GM10266 (cell line): ENCODE measurements at regions not wholly inside any gene's neighbourhood (a gene's known extent, or its start where the extent isn't known, plus 50 kb on each side); places are given as distances from the start of the nearest gene placed in this dataset.
"Not testable (repeated sequence)": the region's sequence is repeated elsewhere in the genome, so short reads cannot be mapped to it uniquely, and the experiment has no call there.

ENCODE experiments used
- DNase-seq: peaks from one replicate; pipeline ENCODE4 v3.0.0; 2012; ENCODE audit errors: extremely low spot score
- TF ChIP-seq, protein P1 (sequence below): IDR thresholded peaks from 2 replicates; pipeline ENCODE4 v1.5.1; 2012; ENCODE audit warnings: mild to moderate bottlenecking, low read depth; ENCODE audit not compliant: control insufficient read depth, insufficient read depth; ENCODE audit errors: missing control alignments

DNA sequence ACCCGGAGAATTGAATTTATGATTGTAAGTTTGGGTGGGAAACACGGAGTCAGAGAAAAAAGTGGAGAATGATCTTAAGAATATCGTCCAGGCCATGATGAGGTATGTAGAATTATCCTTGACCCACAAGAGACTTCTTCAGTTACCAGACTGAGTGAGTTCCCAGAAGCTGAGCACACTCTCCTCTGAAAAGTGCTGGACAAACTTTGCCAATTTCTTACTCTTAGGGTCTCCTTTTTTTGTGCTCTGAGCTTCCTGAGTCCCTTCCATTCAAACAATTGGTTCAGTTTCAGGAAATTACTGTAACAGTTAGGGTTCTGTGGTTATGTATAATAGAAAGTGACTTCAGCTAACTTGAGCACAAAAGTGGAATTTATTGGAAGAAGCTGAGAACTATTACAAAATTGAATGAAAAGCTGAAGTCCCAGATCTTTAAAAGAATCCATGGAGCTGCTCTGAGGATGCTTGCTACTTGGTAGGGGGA lies 50.6 kb upstream of the EHBP1 start:
- TF ChIP-seq, protein P1, sequence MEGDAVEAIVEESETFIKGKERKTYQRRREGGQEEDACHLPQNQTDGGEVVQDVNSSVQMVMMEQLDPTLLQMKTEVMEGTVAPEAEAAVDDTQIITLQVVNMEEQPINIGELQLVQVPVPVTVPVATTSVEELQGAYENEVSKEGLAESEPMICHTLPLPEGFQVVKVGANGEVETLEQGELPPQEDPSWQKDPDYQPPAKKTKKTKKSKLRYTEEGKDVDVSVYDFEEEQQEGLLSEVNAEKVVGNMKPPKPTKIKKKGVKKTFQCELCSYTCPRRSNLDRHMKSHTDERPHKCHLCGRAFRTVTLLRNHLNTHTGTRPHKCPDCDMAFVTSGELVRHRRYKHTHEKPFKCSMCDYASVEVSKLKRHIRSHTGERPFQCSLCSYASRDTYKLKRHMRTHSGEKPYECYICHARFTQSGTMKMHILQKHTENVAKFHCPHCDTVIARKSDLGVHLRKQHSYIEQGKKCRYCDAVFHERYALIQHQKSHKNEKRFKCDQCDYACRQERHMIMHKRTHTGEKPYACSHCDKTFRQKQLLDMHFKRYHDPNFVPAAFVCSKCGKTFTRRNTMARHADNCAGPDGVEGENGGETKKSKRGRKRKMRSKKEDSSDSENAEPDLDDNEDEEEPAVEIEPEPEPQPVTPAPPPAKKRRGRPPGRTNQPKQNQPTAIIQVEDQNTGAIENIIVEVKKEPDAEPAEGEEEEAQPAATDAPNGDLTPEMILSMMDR, result no peak
- no peak for DNase-seq

DNA sequence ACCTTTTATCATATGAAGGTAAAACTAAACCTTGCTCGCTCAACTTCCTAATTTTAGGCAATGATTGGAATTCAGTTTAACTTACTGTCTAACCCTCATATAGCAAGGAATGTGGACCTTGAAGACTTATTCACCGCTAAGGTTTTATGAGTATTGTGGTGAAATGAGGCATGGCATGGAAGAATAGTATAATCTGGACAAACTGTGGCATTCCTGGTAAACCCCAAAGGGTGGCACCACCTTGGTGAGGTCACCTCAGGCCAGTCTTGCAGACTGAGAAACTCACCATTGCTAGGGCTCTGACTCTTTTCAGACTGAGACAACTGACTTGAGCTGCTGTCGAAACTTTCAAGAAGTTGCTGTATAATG lies 51.1 kb upstream of the EHBP1 start:
- no peak for DNase-seq

DNA sequence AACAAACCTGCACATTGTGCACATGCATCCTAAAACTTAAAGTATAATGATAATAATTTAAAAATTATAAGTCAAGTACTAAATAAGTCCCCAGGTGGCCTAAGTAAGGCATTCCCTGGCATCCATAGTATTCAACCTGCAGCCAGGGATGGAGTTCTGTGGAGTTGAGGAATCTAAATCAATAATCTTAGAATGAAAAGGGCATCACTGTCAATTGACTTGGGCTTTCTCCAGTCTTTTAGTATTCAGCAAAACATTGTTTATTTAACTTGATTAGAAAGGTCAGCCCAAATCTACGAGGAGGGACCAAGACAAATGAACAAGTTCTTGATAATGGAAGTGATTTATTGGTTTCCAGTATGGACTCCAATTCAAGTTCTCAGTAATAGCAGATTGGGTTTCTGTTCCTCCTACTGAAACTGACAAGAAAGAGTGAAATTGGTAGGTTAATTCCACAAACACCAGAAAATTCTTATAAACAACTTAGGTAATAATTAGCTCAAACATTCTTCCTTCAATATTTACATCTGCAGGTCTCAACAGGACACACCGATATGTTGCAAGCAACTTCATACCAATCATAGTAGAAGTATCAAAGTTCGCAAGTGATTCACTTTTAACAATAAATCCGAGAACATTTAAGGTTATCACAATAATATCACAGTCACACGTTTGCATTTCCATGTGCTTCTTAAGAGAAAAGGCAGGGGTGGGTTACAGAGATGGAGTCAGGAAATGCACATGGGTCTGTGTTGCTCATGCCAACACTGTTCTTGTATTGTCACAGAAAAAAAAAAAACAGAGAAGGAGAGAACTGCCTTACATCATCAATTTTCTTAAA lies 51.7 kb upstream of the EHBP1 start:
- TF ChIP-seq, protein P1, result no peak
- no peak for DNase-seq

More for the DNA sequence above, 51.1 kb upstream of the EHBP1 start:
- TF ChIP-seq, protein P1, result no peak

DNA sequence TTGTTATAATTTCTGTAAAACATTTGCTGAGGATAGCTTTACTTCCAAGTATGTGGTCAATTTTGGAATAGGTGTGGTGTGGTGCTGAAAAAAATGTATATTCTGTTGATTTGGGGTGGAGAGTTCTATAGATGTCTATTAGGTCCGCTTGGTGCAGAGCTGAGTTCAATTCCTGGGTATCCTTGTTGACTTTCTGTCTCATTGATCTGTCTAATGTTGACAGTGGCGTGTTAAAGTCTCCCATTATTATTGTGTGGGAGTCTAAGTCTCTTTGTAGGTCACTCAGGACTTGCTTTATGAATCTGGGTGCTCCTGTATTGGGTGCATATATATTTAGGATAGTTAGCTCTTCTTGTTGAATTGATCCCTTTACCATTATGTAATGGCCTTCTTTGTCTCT lies 56.4 kb upstream of the EHBP1 start:
- not testable (repeated sequence) for DNase-seq

DNA sequence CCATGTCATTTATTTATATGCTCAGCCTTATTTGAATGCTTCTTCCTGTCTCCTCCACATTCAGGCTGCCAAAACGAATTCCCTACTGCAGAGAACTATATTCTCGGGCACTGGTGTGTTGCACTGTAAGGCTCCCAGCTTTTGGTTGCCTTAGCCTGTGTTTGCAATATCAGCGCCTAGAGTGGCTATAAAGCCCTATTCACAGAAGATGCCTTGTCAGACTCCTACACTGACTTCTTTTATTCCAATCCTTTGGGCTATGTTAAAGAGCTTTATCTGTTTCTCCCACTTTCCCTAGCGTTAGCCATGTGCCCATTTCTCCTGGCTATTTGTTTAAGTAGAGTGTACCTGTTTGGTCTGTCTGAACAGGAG lies 62.4 kb upstream of the EHBP1 start:
- DNase-seq, result no peak
- TF ChIP-seq, protein P1, result no peak

DNA sequence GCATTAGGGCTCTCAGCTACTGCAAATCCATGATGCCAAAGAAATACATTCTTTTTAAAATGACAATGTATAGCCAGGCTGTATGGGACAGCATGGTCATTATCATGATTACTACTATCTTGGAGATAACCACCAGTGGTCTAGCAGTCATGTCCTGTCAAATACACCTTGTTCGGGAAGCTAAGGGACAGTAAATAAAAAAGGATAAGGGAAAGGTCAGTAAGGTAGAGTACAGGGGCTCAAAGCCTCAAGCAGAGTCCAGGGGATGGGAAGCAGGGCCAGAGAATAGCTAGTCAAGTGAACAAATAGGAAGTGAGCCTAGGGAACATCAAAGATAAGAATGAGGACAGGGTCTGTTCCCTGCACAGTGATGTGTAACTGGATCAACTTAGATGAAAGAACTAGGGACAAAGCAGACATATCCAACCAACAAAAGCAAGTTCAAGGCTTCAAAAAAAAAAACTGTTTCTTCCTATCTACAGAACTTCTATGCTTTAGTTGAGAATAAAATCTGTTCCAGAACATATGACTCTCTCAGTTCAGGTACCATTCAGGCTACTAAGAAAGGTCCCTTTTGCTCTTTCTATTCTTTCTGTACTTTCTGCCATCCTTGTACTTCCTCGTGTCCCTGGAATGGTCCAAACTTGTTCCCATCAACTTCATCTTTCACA lies 62.9 kb upstream of the EHBP1 start:
- TF ChIP-seq, protein P1, result no peak
- DNase-seq, result no peak

DNA sequence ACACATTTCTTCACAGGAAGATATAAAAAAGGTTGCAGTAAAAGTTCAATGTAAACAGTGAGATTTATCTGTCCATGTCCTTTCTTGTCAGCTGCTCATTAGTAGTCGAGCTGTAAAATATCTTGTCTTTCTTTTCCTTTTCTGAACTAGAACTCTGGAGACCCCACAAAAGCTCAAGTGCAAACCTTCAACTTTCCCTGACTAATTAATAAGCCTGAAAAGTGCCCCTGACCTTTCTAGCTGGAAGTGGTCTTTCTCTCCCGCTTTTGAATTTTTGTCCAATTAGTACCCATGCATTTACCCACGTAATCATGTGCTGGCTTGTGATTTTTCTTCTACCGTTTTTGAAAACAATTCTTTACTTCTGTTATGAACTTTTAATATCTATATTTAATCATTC lies 63.6 kb upstream of the EHBP1 start:
- no peak for DNase-seq
- TF ChIP-seq, protein P1, result no peak
